ENCODE measurements at regions not wholly inside any gene's neighbourhood (a gene's known extent, or its start where the extent isn't known, plus 50 kb on each side); places are given as distances from the start of the nearest gene placed in this dataset.
"Not testable (repeated sequence)": the region's sequence is repeated elsewhere in the genome, so short reads cannot be mapped to it uniquely, and the experiment has no call there.

DNA sequence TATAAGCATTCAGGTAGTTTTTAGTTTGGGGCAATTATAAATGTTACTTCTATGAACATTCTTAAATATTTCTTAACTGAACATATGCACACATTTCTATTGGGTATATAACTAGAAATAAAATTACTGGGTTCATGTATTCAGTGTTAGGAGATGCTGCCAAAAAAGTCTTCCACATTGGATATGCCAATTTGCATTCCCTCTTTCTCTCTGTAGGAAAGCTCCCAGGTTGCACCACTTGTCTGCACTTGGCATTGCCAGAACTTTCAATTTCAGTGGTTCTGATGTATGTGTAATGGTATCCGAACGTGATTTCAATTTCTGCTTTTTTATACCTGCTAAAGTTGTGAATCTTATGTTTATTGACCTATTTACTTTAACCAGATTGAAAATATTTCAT lies 972.1 kb upstream of the PRR20A start:
- no peak for DNase-seq
- in situ Hi-C loops (cut with HindIII; ENCODE audit: low pct_ligation_motif_present, low sequenced_read_pairs), result no loop called here
- Histone ChIP-seq H3K36me3 (replicated peaks) (no peaks in the 10 kb centered on the region), H3K4me3 (ENCODE audit: low read depth, low read length) (no peak overlapping the region), H3K27ac (no peak overlapping the region), H3K27me3 (replicated peaks) (no peaks in the 10 kb centered on the region)
- TF ChIP-seq, protein P1, sequence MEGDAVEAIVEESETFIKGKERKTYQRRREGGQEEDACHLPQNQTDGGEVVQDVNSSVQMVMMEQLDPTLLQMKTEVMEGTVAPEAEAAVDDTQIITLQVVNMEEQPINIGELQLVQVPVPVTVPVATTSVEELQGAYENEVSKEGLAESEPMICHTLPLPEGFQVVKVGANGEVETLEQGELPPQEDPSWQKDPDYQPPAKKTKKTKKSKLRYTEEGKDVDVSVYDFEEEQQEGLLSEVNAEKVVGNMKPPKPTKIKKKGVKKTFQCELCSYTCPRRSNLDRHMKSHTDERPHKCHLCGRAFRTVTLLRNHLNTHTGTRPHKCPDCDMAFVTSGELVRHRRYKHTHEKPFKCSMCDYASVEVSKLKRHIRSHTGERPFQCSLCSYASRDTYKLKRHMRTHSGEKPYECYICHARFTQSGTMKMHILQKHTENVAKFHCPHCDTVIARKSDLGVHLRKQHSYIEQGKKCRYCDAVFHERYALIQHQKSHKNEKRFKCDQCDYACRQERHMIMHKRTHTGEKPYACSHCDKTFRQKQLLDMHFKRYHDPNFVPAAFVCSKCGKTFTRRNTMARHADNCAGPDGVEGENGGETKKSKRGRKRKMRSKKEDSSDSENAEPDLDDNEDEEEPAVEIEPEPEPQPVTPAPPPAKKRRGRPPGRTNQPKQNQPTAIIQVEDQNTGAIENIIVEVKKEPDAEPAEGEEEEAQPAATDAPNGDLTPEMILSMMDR (IDR thresholded peaks at IDR 0.05; ENCODE audit: low read depth, low read length, missing control alignments), result no peak

GRCh38 chr13:56173346-56173745 lies 967.4 kb upstream of the PRR20A start:
- Histone ChIP-seq H3K27me3 (replicated peaks) (no peaks in the 10 kb centered on the region), H3K36me3 (replicated peaks) (no peaks in the 10 kb centered on the region), H3K4me3 (ENCODE audit: low read depth, low read length) (no peak overlapping the region), H3K27ac (no peak overlapping the region)
- no peak for DNase-seq
- TF ChIP-seq, protein P1 (IDR thresholded peaks at IDR 0.05; ENCODE audit: low read depth, low read length, missing control alignments), result no peak
- in situ Hi-C loops (cut with HindIII; ENCODE audit: low pct_ligation_motif_present, low sequenced_read_pairs), result no loop called here

GRCh38 chr13:56182598-56182997 lies 958.1 kb upstream of the PRR20A start:
- in situ Hi-C loops (cut with HindIII; ENCODE audit: low pct_ligation_motif_present, low sequenced_read_pairs), result no loop called here
- DNase-seq, result no peak

GRCh38 chr13:56187331-56187730 lies 953.4 kb upstream of the PRR20A start:
- Histone ChIP-seq H3K27ac (no peak overlapping the region), H3K27me3 (replicated peaks) (no peaks in the 10 kb centered on the region), H3K4me3 (ENCODE audit: low read depth, low read length) (no peak overlapping the region), H3K36me3 (replicated peaks) (no peaks in the 10 kb centered on the region)
- TF ChIP-seq, protein P1 (IDR thresholded peaks at IDR 0.05; ENCODE audit: low read depth, low read length, missing control alignments), result no peak
- in situ Hi-C loops (cut with HindIII; ENCODE audit: low pct_ligation_motif_present, low sequenced_read_pairs), result no loop called here
- no peak for DNase-seq

More at GRCh38 chr13:56182598-56182997, 958.1 kb upstream of the PRR20A start:
- no peak overlapping the region for H3K27ac ChIP-seq
- no peaks in the 10 kb centered on the region for H3K27me3 ChIP-seq (replicated peaks)
- TF ChIP-seq, protein P1 (IDR thresholded peaks at IDR 0.05; ENCODE audit: low read depth, low read length, missing control alignments), result no peak
- H3K4me3 ChIP-seq (ENCODE audit: low read depth, low read length), result no peak overlapping the region
- H3K36me3 ChIP-seq (replicated peaks), result no peaks in the 10 kb centered on the region

- in situ Hi-C loops (cut with HindIII; ENCODE audit: low pct_ligation_motif_present, low sequenced_read_pairs); H3K4me3 ChIP-seq (ENCODE audit: low read depth, low read length); H3K27me3 ChIP-seq (replicated peaks); DNase-seq; H3K27ac ChIP-seq; H3K36me3 ChIP-seq (replicated peaks): not testable (repeated sequence)
Observed at GRCh38 chr13:56188582-56188981, 952.1 kb upstream of the PRR20A start.

- Histone ChIP-seq H3K4me3 (ENCODE audit: low read depth, low read length) (no peak overlapping the region), H3K36me3 (replicated peaks) (no peaks in the 10 kb centered on the region), H3K27me3 (replicated peaks) (no peaks in the 10 kb centered on the region), H3K27ac (no peak overlapping the region)
- TF ChIP-seq, protein P1 (IDR thresholded peaks at IDR 0.05; ENCODE audit: low read depth, low read length, missing control alignments), result no peak
- in situ Hi-C loops (cut with HindIII; ENCODE audit: low pct_ligation_motif_present, low sequenced_read_pairs), result no loop called here
- no peak for DNase-seq
Observed at GRCh38 chr13:56189439-56189838, 951.3 kb upstream of the PRR20A start.
